Mammary epithelial cell (primary cell): ENCODE measurements at regions not wholly inside any gene's neighbourhood (a gene's known extent, or its start where the extent isn't known, plus 50 kb on each side); places are given as distances from the start of the nearest gene placed in this dataset.

Source experiments
- EZH2 ChIP-seq: IDR thresholded peaks from 2 replicates; pipeline ENCODE4 v1.6.1; 2012; ENCODE audit warnings: low read length, inconsistent platforms, borderline replicate concordance
- TF ChIP-seq, protein P1 (sequence below), 2 donors: IDR thresholded peaks in 1 of 2; conservative IDR thresholded peaks in 1 of 2; 2 replicates each; pipeline ENCODE4 v1.5.1; 2011 to 2012; ENCODE audit warnings: inconsistent platforms in 2 of 2, low read length in 2 of 2, mild to moderate bottlenecking in 2 of 2, control low read depth in 1 of 2, low read depth in 1 of 2; ENCODE audit not compliant: insufficient read depth in 1 of 2; ENCODE audit errors: extremely low read depth in 1 of 2

DNA sequence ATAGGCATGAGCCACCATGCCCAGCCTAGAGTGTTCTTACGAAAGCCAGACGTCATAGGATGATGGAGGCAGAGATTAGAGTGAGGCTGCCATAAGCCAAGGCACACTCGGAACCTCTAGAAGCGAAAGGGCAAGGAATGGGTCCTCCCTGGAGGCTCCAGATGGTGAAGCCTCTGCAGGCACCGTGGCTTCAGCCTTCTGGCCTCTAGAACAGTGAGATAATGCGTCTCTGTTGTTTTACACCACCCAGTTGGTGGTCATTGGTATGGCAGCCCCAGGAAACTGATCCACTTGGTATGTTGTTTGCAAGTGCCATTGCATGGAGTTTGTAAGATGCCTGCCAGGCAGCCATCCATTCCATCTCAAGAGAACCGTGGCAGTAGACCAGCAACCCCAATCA is 791.0 kb downstream of the TBC1D22A start:
- TF ChIP-seq, protein P1, sequence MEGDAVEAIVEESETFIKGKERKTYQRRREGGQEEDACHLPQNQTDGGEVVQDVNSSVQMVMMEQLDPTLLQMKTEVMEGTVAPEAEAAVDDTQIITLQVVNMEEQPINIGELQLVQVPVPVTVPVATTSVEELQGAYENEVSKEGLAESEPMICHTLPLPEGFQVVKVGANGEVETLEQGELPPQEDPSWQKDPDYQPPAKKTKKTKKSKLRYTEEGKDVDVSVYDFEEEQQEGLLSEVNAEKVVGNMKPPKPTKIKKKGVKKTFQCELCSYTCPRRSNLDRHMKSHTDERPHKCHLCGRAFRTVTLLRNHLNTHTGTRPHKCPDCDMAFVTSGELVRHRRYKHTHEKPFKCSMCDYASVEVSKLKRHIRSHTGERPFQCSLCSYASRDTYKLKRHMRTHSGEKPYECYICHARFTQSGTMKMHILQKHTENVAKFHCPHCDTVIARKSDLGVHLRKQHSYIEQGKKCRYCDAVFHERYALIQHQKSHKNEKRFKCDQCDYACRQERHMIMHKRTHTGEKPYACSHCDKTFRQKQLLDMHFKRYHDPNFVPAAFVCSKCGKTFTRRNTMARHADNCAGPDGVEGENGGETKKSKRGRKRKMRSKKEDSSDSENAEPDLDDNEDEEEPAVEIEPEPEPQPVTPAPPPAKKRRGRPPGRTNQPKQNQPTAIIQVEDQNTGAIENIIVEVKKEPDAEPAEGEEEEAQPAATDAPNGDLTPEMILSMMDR (conservative IDR thresholded peaks at IDR 0.05 in 1 of 2, IDR thresholded peaks at IDR 0.05 in 1 of 2; ENCODE audit: extremely low read depth in 1 of 2, insufficient read depth in 1 of 2, low read depth in 1 of 2, low read length in 2 of 2) = no peak
- no peak for TF ChIP-seq EZH2
